SW480 (cell line): ENCODE measurements at regions not wholly inside any gene's neighbourhood (a gene's known extent, or its start where the extent isn't known, plus 50 kb on each side); places are given as distances from the start of the nearest gene placed in this dataset.

ENCODE experiments used
- DNase-seq: peaks from one replicate; pipeline ENCODE4 v3.0.0-alpha.2; 2016; ENCODE audit warnings: low spot score

GRCh38 chr5:103428411-103428871, 134.1 kb downstream of the NUDT12 start:
- no peak for DNase-seq

- DNase-seq, result no peak
These were observed 135.3 kb downstream of the NUDT12 start for GRCh38 chr5:103427326-103427725.

- DNase-seq, result no peak
These were observed 136.7 kb downstream of the NUDT12 start for GRCh38 chr5:103425686-103426454.

- DNase-seq, result no peak
These were observed 138.0 kb downstream of the NUDT12 start for GRCh38 chr5:103424453-103425205.

GRCh38 chr5:103424026-103424425, 138.6 kb downstream of the NUDT12 start:
- DNase-seq, result no peak

GRCh38 chr5:103422756-103423155, 139.8 kb downstream of the NUDT12 start:
- no peak for DNase-seq

- no peak for DNase-seq
These were observed 148.0 kb downstream of the NUDT12 start for GRCh38 chr5:103414604-103415003.

- no peak for DNase-seq
These were observed 150.9 kb downstream of the NUDT12 start for GRCh38 chr5:103411711-103412110.

GRCh38 chr5:103410172-103410571, 151.6 kb downstream of the MACIR start:
- no peak for DNase-seq

- DNase-seq, result no peak
These were observed 150.6 kb downstream of the MACIR start for GRCh38 chr5:103409013-103409670.

GRCh38 chr5:103408408-103408807, 149.8 kb downstream of the MACIR start:
- no peak for DNase-seq

- no peak for DNase-seq
These were observed 148.8 kb downstream of the MACIR start for GRCh38 chr5:103407402-103407801.

GRCh38 chr5:103404483-103404882, 145.9 kb downstream of the MACIR start:
- no peak for DNase-seq

- no peak for DNase-seq
These were observed 144.3 kb downstream of the MACIR start for GRCh38 chr5:103402851-103403250.

- no peak for DNase-seq
These were observed 139.4 kb downstream of the MACIR start for GRCh38 chr5:103397739-103398581.

GRCh38 chr5:103394676-103395075, 136.1 kb downstream of the MACIR start:
- no peak for DNase-seq

- DNase-seq, result no peak
These were observed 134.7 kb downstream of the MACIR start for GRCh38 chr5:103393101-103393754.

- DNase-seq, result no peak
These were observed 133.1 kb downstream of the MACIR start for GRCh38 chr5:103391659-103392058.

- no peak for DNase-seq
These were observed 131.3 kb downstream of the MACIR start for GRCh38 chr5:103389846-103390245.

GRCh38 chr5:103389357-103389756, 130.8 kb downstream of the MACIR start:
- DNase-seq, result no peak

- no peak for DNase-seq
These were observed 127.2 kb downstream of the MACIR start for GRCh38 chr5:103385722-103386121.
